Activated T-cell treated with anti-CD3 and anti-CD28 coated beads for 4 hours (primary cell): ENCODE measurements at regions not wholly inside any gene's neighbourhood (a gene's known extent, or its start where the extent isn't known, plus 50 kb on each side); places are given as distances from the start of the nearest gene placed in this dataset.
"Not testable (repeated sequence)": the region's sequence is repeated elsewhere in the genome, so short reads cannot be mapped to it uniquely, and the experiment has no call there.

Source experiments
- DNase-seq: peaks from one replicate; pipeline ENCODE4 v3.0.0-alpha.2; 2020

DNA sequence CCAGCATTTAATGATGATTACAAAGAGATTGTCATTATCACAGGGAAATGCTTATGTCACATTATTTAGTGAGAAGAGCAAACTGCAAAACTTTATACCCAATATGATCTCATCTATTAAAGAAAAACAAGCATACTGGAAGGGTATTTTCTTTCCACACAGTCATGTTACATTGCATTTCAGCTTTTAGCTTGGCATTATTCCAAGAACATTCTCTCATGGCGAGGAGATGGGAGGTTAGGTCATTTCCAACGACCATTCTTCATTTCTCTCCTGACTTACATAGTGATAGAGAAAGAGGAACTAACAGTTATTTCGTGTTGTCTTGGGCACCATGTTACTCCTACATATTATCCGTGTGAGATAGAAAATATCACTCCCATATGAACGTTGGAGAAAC is 309.4 kb upstream of the XYLT1 start:
- DNase-seq: no peak

GRCh38 chr16:17777408-17777863 is 306.7 kb upstream of the XYLT1 start:
- DNase-seq: no peak

- no peak for DNase-seq
Measured at GRCh38 chr16:17776888-17777287, 306.1 kb upstream of the XYLT1 start.

DNA sequence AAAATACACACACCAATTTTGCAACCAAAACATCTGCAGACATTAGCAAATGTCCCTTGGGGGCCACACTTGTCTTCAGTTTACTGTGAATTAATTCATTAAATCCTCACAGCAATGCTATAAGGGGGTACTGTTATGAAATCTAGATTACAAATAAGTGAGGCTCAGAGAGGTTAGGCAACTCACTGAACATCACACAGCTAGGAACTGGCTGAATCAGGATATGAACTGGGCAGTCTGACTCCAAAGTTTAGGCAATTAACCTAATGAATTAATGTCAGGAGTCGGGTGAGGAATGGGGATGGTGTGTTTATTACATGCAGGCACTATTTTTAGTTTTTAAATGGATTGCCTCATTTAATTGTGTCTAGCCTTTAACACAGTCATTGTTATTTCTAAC is 305.7 kb upstream of the XYLT1 start:
- no peak for DNase-seq

- no peak for DNase-seq
Measured at GRCh38 chr16:17775061-17775460, 304.3 kb upstream of the XYLT1 start.

DNA sequence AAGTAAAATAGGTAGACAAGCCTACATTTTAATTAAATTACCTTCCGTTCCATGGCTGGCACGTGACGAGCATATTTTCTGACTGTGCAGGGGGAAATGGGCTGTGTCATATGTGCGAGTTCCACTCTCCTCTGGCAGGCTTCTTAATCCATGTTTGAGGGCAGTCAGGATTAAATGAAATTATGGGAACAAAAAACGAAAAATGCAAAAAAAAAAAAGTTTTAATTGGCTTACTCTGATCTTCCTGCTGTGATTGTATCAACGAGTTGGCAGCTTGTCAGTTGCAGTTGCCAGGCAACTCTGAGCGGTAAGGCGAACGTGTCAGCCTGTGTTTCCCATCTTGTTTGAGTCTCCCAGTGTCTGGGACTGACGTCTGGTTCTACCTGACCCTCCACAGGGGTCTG is 302.9 kb upstream of the XYLT1 start:
- DNase-seq: no peak

DNA sequence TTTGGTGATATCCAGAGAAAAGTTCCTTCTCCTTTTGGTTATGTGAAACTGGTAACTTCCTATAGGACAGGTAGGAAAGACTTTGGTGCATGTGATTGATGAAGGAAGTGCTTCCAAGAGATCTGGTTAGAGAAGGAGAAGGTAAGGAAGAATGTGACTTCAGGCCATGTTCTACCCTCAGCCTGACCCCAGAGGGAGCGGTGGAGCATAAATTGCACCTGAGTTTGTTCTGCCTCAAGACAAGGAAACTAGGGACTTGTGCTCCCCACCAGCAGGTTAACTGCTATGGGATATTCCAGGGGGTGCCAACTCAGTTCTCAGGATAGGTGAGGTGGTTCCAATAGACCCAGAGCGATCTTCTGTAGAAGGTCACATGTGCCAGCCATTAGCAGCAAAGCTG is 299.3 kb upstream of the XYLT1 start:
- DNase-seq: no peak

- DNase-seq: no peak
Measured at GRCh38 chr16:17769065-17769464, 298.3 kb upstream of the XYLT1 start.

GRCh38 chr16:17768257-17768656 is 297.5 kb upstream of the XYLT1 start:
- no peak for DNase-seq

DNA sequence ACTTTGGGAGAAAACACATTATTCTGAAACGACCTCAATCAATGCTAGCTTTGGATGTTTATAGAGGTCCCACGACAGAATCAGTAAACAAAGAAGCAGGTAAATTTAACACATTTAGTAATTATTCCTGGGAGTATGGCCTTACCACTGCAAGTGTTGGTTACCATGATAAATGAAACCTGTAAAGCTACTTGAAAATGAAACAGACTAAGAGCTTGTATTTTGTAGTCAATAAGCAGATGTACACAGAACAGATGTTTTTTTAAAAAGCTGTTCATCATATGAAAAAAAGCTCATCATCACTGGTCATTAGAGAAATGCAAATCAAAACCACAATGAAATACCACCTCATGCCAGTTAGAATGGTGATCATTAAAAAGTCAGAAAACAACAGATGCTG is 295.3 kb upstream of the XYLT1 start:
- DNase-seq: no peak

GRCh38 chr16:17759451-17760390 is 289.0 kb upstream of the XYLT1 start:
- no peak for DNase-seq

DNA sequence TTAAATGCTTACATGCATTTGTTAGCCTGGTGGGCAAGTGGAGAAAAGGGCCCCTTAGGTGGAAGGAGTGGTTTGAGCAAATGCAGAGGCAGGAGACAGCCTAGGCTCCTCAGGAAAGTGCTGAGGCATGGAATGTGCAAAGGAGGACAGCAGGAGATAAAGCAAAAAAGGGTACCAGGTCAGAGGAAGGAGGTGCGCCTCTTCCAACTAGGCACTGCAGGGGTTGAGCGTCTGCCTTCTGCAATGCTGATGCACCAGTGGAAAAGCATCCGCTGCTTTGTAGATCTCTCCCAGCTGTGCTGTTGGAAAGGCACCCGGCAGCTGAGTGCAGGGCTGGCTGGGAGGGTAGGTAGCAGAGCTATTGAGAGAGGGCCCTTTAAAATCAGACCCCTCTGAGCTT is 287.0 kb upstream of the XYLT1 start:
- DNase-seq: no peak

- no peak for DNase-seq
Measured at GRCh38 chr16:17755158-17755557, 284.4 kb upstream of the XYLT1 start.

- no peak for DNase-seq
Measured at GRCh38 chr16:17753434-17753833, 282.7 kb upstream of the XYLT1 start.

- no peak for DNase-seq
Measured at GRCh38 chr16:17749706-17750105, 278.9 kb upstream of the XYLT1 start.

DNA sequence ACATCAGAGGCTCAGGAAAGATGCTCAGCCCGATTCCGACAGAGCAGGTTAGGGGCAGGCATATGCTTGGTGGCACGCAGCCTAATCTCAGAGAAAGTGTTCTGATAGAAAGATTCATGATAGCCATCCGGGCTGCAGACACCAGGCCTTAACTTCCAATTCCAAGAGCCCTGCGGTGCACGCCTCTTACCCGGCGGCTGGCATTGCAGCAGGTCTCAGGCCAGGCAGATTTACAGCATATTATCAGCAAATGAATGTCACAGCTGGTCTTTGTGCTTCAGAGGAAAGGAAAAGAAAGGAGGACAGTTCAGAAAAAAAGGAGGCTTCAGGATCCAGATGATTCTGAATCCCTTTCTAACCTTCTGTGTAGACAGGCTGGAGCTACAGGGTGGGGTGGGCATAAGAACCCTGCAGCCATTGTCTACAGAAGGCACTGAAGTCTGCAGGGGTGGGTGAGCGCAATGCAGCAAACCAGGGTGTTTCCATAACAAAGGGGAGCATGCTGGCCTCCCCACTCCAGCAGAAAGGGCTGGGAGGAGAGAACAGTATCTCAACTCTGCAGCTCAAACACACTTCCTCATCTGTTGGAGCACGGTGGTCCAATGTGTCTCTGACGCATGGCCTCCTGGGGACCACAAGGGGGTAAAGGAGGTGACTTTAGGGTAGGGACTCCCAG is 277.4 kb upstream of the XYLT1 start:
- no peak for DNase-seq

DNA sequence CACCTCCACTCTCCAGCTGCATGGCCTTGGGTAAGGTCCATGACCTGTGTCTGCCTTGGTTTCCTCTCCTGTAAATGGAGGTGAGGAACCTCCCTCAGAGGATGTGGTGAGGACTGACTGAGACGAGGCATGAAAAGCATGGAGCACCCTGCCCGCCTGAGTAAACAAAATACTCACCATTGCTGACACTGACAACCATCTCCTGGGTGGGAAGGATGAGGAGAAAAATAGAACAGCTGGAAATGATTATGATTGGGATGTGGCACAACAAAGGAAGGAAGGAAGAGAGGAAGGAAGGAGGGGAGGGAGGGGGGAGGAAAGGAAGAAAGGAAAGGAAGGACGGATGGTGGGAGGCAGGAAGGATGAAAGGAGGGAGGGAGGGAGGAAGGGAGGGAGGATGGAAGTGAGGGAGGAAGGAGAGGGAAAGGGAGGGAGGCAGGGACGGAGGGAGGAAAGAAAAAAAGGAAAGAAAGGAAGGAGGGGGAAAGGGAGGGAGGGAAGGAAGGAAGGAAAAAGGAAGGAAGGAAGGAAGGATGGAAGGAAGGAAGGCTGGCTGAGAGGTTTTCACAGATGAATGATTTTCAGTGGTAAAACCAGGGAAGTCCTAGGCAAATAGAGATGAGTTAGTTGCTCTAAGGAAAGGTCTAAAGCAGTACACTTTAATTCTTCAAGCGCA is 276.5 kb upstream of the XYLT1 start:
- no peak for DNase-seq

- no peak for DNase-seq
Measured at GRCh38 chr16:17744921-17745572, 274.3 kb upstream of the XYLT1 start.

DNA sequence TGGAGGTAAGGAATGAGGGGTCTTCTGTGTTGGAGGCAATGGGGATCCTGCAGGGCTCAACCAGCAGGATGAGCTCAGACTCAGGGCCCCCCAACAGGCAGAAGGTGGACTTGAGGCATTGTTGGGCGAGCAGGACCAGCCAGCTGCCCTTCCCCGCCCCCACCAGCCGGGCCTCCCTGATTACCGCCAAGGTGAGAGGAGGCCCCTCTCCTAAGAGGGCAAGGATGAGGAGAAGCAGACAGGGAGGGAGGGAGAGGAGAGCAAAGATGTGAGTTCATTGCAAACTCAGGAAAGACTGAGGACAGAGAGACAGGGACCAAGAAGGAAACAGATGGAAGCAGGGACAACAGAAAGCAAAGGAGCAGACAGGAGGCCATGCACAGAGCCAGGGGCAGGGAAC is 272.8 kb upstream of the XYLT1 start:
- no peak for DNase-seq

GRCh38 chr16:17743158-17743557 is 272.4 kb upstream of the XYLT1 start:
- DNase-seq: no peak

- DNase-seq: not testable (repeated sequence)
Measured at GRCh38 chr16:17735099-17735498, 264.3 kb upstream of the XYLT1 start.

DNA sequence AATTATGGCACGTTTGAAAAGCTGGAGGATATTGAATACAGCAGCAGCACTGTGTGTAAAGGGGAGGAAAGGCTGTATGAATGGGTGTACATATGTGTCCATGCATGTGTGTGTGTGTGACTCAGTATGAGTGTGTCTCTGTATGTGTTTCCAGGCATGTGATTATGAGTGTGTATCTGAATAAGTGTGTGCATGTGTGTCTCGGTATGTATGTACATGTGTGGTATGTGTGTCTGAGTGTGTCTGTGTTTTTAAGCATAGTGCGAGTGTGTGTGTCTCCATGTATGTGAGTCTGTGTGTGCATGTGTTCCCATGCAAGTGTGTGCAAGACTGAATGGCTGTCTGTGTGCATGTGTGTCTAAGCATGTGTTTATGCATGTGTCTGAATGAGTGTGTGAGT is 259.1 kb upstream of the XYLT1 start:
- DNase-seq: no peak

GRCh38 chr16:17728196-17728595 is 257.4 kb upstream of the XYLT1 start:
- DNase-seq: no peak
